ENCODE measurements at regions not wholly inside any gene's neighbourhood (a gene's known extent, or its start where the extent isn't known, plus 50 kb on each side); places are given as distances from the start of the nearest gene placed in this dataset.
"Not testable (repeated sequence)": the region's sequence is repeated elsewhere in the genome, so short reads cannot be mapped to it uniquely, and the experiment has no call there.

GRCh38 chr10:9253121-9253520, 1198.6 kb downstream of the GATA3 start:
- Histone ChIP-seq H3K9me3 (no peaks in the 10 kb centered on the region), H3K36me3 (no peaks in the 10 kb centered on the region), H3K4me1 (no peaks in the 10 kb centered on the region), H3K27me3 (no peaks in the 10 kb centered on the region), H3K27ac (no peak overlapping the region), H3K4me3 (no peak overlapping the region)
- DNase-seq: no peak
- intact Hi-C loops (cut with DNase I): no loop called here
- TF ChIP-seq POLR2A (IDR thresholded peaks at IDR 0.05): no peak
- TF ChIP-seq EP300 (IDR thresholded peaks at IDR 0.05): no peak
- no peak for TF ChIP-seq POLR2AphosphoS5 (IDR thresholded peaks at IDR 0.05)
- TF ChIP-seq, protein P1, sequence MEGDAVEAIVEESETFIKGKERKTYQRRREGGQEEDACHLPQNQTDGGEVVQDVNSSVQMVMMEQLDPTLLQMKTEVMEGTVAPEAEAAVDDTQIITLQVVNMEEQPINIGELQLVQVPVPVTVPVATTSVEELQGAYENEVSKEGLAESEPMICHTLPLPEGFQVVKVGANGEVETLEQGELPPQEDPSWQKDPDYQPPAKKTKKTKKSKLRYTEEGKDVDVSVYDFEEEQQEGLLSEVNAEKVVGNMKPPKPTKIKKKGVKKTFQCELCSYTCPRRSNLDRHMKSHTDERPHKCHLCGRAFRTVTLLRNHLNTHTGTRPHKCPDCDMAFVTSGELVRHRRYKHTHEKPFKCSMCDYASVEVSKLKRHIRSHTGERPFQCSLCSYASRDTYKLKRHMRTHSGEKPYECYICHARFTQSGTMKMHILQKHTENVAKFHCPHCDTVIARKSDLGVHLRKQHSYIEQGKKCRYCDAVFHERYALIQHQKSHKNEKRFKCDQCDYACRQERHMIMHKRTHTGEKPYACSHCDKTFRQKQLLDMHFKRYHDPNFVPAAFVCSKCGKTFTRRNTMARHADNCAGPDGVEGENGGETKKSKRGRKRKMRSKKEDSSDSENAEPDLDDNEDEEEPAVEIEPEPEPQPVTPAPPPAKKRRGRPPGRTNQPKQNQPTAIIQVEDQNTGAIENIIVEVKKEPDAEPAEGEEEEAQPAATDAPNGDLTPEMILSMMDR (IDR thresholded peaks at IDR 0.05): no peak

DNA sequence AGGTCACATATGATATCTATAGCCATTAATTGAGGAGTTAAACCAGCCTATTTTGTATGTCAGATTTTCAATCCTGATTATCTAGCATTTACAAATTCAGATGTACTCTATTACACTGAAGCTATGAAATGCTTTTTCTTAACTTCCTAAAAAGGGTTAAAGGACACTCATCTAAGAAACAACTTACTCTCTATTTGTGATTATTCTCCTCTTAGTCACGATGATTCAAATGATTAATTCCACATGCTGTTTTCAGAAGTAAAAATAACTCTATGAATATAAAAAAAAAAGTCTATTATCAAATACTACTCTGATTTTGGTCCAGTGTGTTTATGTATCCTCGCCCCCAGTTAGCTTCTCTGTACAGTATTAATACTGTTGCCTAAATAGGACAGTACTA, 1199.9 kb downstream of the GATA3 start:
- H3K27me3 ChIP-seq: no peaks in the 10 kb centered on the region
- intact Hi-C loops (cut with DNase I): no loop called here
- no peak for DNase-seq
- no peaks in the 10 kb centered on the region for H3K4me1 ChIP-seq
- no peak overlapping the region for H3K4me3 ChIP-seq
- TF ChIP-seq, protein P1 (IDR thresholded peaks at IDR 0.05): no peak
- TF ChIP-seq POLR2A (IDR thresholded peaks at IDR 0.05) (no peak), POLR2AphosphoS5 (IDR thresholded peaks at IDR 0.05) (no peak), EP300 (IDR thresholded peaks at IDR 0.05) (no peak)
- H3K9me3 ChIP-seq: no peaks in the 10 kb centered on the region
- no peaks in the 10 kb centered on the region for H3K36me3 ChIP-seq
- 54 to 68% methylated on average over 2 of the region's 2 CpGs for WGBS, 2 donors
- H3K27ac ChIP-seq: no peak overlapping the region

DNA sequence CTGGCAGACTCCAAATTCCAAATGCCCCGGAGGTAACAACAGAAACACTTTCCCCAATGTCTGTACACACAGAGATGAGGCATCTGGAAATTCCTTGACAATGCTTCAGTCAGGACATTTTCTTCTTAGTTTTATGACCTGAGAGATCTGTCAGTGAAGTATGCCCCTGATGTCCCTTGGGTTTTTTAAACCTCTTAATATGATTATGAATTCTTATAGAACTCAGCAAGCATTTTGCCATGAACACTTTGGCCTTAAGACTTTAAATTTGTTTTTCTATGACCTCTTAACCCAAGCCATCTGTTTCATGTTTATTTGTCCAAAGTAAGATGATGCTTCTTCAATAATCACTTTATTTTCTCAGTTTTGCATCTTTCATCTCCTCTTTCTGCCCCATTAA, 1206.2 kb downstream of the GATA3 start:
- intact Hi-C loops (cut with DNase I): no loop called here

GRCh38 chr10:9262770-9263169, 1208.3 kb downstream of the GATA3 start:
- H3K4me1 ChIP-seq: no peaks in the 10 kb centered on the region
- intact Hi-C loops (cut with DNase I): no loop called here
- 14 to 45% methylated on average over 1 of the region's 1 CpG for WGBS, 2 donors
- H3K9me3 ChIP-seq: no peaks in the 10 kb centered on the region
- H3K27me3 ChIP-seq: no peaks in the 10 kb centered on the region
- H3K4me3 ChIP-seq: no peak overlapping the region
- DNase-seq: no peak
- no peak overlapping the region for H3K27ac ChIP-seq
- TF ChIP-seq POLR2A (IDR thresholded peaks at IDR 0.05): no peak
- TF ChIP-seq, protein P1 (IDR thresholded peaks at IDR 0.05): no peak
- TF ChIP-seq EP300 (IDR thresholded peaks at IDR 0.05): no peak
- no peak for TF ChIP-seq POLR2AphosphoS5 (IDR thresholded peaks at IDR 0.05)
- no peaks in the 10 kb centered on the region for H3K36me3 ChIP-seq

More for the DNA sequence above, 1206.2 kb downstream of the GATA3 start:
- H3K4me3 ChIP-seq: no peak overlapping the region
- no peaks in the 10 kb centered on the region for H3K4me1 ChIP-seq
- no peaks in the 10 kb centered on the region for H3K27me3 ChIP-seq
- no peak for TF ChIP-seq POLR2AphosphoS5 (IDR thresholded peaks at IDR 0.05)
- no peak for TF ChIP-seq POLR2A (IDR thresholded peaks at IDR 0.05)
- TF ChIP-seq, protein P1 (IDR thresholded peaks at IDR 0.05): no peak
- no peak for TF ChIP-seq EP300 (IDR thresholded peaks at IDR 0.05)
- H3K9me3 ChIP-seq: no peaks in the 10 kb centered on the region
- H3K27ac ChIP-seq: no peak overlapping the region
- no peaks in the 10 kb centered on the region for H3K36me3 ChIP-seq
- WGBS, 2 donors: 51 to 64% methylated on average over 1 of the region's 1 CpG
- DNase-seq: no peak

GRCh38 chr10:9268176-9268575, 1213.7 kb downstream of the GATA3 start:
- TF ChIP-seq, protein P1 (IDR thresholded peaks at IDR 0.05): no peak
- no peak for TF ChIP-seq EP300 (IDR thresholded peaks at IDR 0.05)
- Histone ChIP-seq H3K9me3 (no peaks in the 10 kb centered on the region), H3K36me3 (no peaks in the 10 kb centered on the region), H3K4me3 (no peak overlapping the region), H3K4me1 (no peaks in the 10 kb centered on the region), H3K27me3 (no peaks in the 10 kb centered on the region), H3K27ac (no peak overlapping the region)
- WGBS, 2 donors: 45 to 73% methylated on average over 5 of the region's 5 CpGs
- no peak for DNase-seq
- intact Hi-C loops (cut with DNase I): no loop called here

- H3K36me3 ChIP-seq; H3K4me3 ChIP-seq; H3K9me3 ChIP-seq; H3K27ac ChIP-seq; DNase-seq; H3K4me1 ChIP-seq; intact Hi-C loops (cut with DNase I); H3K27me3 ChIP-seq: not testable (repeated sequence)
- WGBS, 2 donors: 96 to 97% methylated on average over 58 to 61 of the region's 61 CpGs
Measured at GRCh38 chr10:9273126-9273833, 1218.8 kb downstream of the GATA3 start.
